H1 (cell line): ENCODE measurements at regions not wholly inside any gene's neighbourhood (a gene's known extent, or its start where the extent isn't known, plus 50 kb on each side); places are given as distances from the start of the nearest gene placed in this dataset.

Source experiments
- ASH2L ChIP-seq: fragments of 200-600, 300-600 bp; sonication (generic); IDR thresholded peaks from one replicate; pipeline ENCODE4 v1.7.1; 2017; ENCODE audit warnings: low read length
- BACH1 ChIP-seq: IDR thresholded peaks from 2 replicates; pipeline ENCODE4 v1.6.1; 2012; ENCODE audit warnings: low read length, improper control_type of control experiment
- CBX5 ChIP-seq: fragments of 300-800, 300-1000 bp; sonication (generic); IDR thresholded peaks from 2 replicates; pipeline ENCODE4 v1.7.1; 2016; ENCODE audit warnings: antibody characterized with exemption, low read length, low read depth
- CHD1 ChIP-seq: IDR thresholded peaks from 2 replicates; pipeline ENCODE4 v1.6.1; 2012; ENCODE audit warnings: low read depth, low read length, improper control_type of control experiment
- FOSL1 ChIP-seq: IDR thresholded peaks from 2 replicates; pipeline ENCODE4 v1.6.1; 2011; ENCODE audit warnings: mild to moderate bottlenecking, low read depth, low read length, moderate library complexity; ENCODE audit not compliant: insufficient read depth
- GTF2F1 ChIP-seq: IDR thresholded peaks from 2 replicates; pipeline ENCODE4 v1.6.1; 2012; ENCODE audit warnings: low read depth, low read length, improper control_type of control experiment, borderline replicate concordance
- JUN ChIP-seq: IDR thresholded peaks from 2 replicates; pipeline ENCODE4 v1.6.1; 2011; ENCODE audit warnings: low read depth, mild to moderate bottlenecking, improper control_type of control experiment, low read length
- POU5F1 ChIP-seq: IDR thresholded peaks from 2 replicates; pipeline ENCODE4 v1.6.1; 2011; ENCODE audit warnings: low read depth, mild to moderate bottlenecking, low read length, moderate library complexity
- SAP30 ChIP-seq: fragments of 300-600 bp; sonication (generic); IDR thresholded peaks from 2 replicates; pipeline ENCODE4 v1.7.1; 2012; ENCODE audit warnings: low read length, moderate library complexity, mild to moderate bottlenecking, inconsistent platforms; ENCODE audit not compliant: insufficient read depth, insufficient replicate concordance
- SIRT6 ChIP-seq: IDR thresholded peaks from one replicate; pipeline ENCODE4 v1.7.1; 2012; ENCODE audit warnings: low read length, inconsistent platforms
- SP2 ChIP-seq: IDR thresholded peaks from 2 replicates; pipeline ENCODE4 v1.6.1; 2012; ENCODE audit warnings: mild to moderate bottlenecking, low read length, inconsistent platforms
- TF ChIP-seq, protein P1 (sequence below): IDR thresholded peaks from 2 replicates; pipeline ENCODE4 v1.6.1; 2011; ENCODE audit warnings: low read depth, mild to moderate bottlenecking, low read length; ENCODE audit not compliant: insufficient read depth

DNA sequence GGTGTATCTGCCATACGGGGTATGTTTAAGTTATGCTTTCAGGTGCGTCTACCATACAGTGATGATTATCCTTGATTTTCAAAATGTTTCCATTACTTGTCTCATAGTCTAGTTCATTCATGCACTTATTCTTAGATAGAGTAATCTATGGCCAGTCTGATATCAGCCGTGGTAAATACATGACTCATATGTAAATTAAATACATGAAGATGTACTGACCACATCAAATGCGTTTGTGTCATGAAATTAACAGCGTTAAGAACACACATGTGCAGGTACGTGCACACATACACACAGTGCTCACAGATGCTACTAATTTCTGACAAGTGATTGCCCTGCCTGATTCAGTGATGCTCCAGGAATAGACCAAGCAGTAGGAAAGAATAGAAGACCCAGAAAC, 75.2 kb upstream of the EXOC1L start (continued):
- TF ChIP-seq SAP30 (no peak), GTF2F1 (no peak), JUN (no peak), SIRT6 (no peak), CBX5 (no peak), CHD1 (no peak), SP2 (no peak), POU5F1 (no peak), ASH2L (no peak), FOSL1 (no peak), BACH1 (no peak)
- TF ChIP-seq, protein P1, sequence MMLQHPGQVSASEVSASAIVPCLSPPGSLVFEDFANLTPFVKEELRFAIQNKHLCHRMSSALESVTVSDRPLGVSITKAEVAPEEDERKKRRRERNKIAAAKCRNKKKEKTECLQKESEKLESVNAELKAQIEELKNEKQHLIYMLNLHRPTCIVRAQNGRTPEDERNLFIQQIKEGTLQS = no peak
